T follicular helper cell (primary cell): ENCODE measurements at regions not wholly inside any gene's neighbourhood (a gene's known extent, or its start where the extent isn't known, plus 50 kb on each side); places are given as distances from the start of the nearest gene placed in this dataset.

Source experiments
- DNase-seq: peaks from one replicate; pipeline ENCODE4 v3.0.0-alpha.2; 2020; ENCODE audit warnings: low read depth

GRCh38 chr17:79521225-79521624 is 89.6 kb downstream of the RBFOX3 start:
- no peak for DNase-seq

- no peak for DNase-seq
These were observed 90.4 kb downstream of the RBFOX3 start for GRCh38 chr17:79520167-79521165.

- DNase-seq: no peak
These were observed 91.2 kb downstream of the RBFOX3 start for GRCh38 chr17:79519601-79520000.

GRCh38 chr17:79518585-79519523 is 92.0 kb downstream of the RBFOX3 start:
- no peak for DNase-seq

GRCh38 chr17:79517827-79518584 is 92.8 kb downstream of the RBFOX3 start:
- DNase-seq: no peak

GRCh38 chr17:79515646-79516571 is 94.9 kb downstream of the RBFOX3 start:
- no peak for DNase-seq

- DNase-seq: no peak
These were observed 95.7 kb downstream of the RBFOX3 start for GRCh38 chr17:79515110-79515509.

GRCh38 chr17:79513820-79514535 is 96.9 kb downstream of the RBFOX3 start:
- DNase-seq: no peak

GRCh38 chr17:79513206-79513605 is 97.6 kb downstream of the RBFOX3 start:
- no peak for DNase-seq

GRCh38 chr17:79511471-79511870 is 99.4 kb downstream of the RBFOX3 start:
- DNase-seq: no peak

- DNase-seq: no peak
These were observed 100.8 kb downstream of the RBFOX3 start for GRCh38 chr17:79510071-79510470.

- DNase-seq: no peak
These were observed 101.4 kb downstream of the RBFOX3 start for GRCh38 chr17:79509490-79509889.

GRCh38 chr17:79509008-79509407 is 101.8 kb downstream of the RBFOX3 start:
- DNase-seq: no peak

GRCh38 chr17:79508291-79508716 is 102.5 kb downstream of the RBFOX3 start:
- DNase-seq: no peak

GRCh38 chr17:79506955-79507354 is 103.9 kb downstream of the RBFOX3 start:
- DNase-seq: no peak

- no peak for DNase-seq
These were observed 104.5 kb downstream of the RBFOX3 start for GRCh38 chr17:79506150-79506870.

- DNase-seq: no peak
These were observed 105.7 kb downstream of the RBFOX3 start for GRCh38 chr17:79505199-79505598.

GRCh38 chr17:79504181-79504605 is 106.7 kb downstream of the RBFOX3 start:
- no peak for DNase-seq
